Fibroblast of skin of left biceps (primary cell): ENCODE measurements at regions not wholly inside any gene's neighbourhood (a gene's known extent, or its start where the extent isn't known, plus 50 kb on each side); places are given as distances from the start of the nearest gene placed in this dataset.

Experiments used
- DNase-seq, 2 experiments: peaks; one replicate each; pipeline ENCODE4 v3.0.0-alpha.2; 2013; ENCODE audit warnings: low read depth in 2 of 2

- peak; percentile 33 to 53 for DNase-seq
Measured at GRCh38 chr4:55754754-55755350, 64.7 kb upstream of the EXOC1L start.

- DNase-seq = no peak
Measured at GRCh38 chr4:55756208-55756607, 63.4 kb upstream of the EXOC1L start.

GRCh38 chr4:55757356-55757952, 62.1 kb upstream of the EXOC1L start:
- no peak for DNase-seq

- DNase-seq = no peak
Measured at GRCh38 chr4:55758066-55758465, 61.5 kb upstream of the EXOC1L start.

- DNase-seq = no peak
Measured at GRCh38 chr4:55758570-55758969, 61.0 kb upstream of the EXOC1L start.

- DNase-seq = no peak
Measured at GRCh38 chr4:55762819-55763218, 56.8 kb upstream of the EXOC1L start.

- DNase-seq = no peak
Measured at GRCh38 chr4:55763996-55764395, 55.6 kb upstream of the EXOC1L start.

GRCh38 chr4:55765070-55765469, 54.5 kb upstream of the EXOC1L start:
- DNase-seq = no peak

GRCh38 chr4:55768291-55768690, 51.3 kb upstream of the EXOC1L start:
- DNase-seq = peak; percentile 78 to 79
